ENCODE measurements at regions not wholly inside any gene's neighbourhood (a gene's known extent, or its start where the extent isn't known, plus 50 kb on each side); places are given as distances from the start of the nearest gene placed in this dataset.

- no peak for TF ChIP-seq CTCF (IDR thresholded peaks at IDR 0.05)
Measured at GRCh38 chr10:117462816-117463544, 79.6 kb upstream of the EMX2 start.

GRCh38 chr10:117462424-117462792 is 80.1 kb upstream of the EMX2 start:
- TF ChIP-seq CTCF (IDR thresholded peaks at IDR 0.05) = no peak

- TF ChIP-seq CTCF (IDR thresholded peaks at IDR 0.05) = no peak
Measured at GRCh38 chr10:117461766-117462423, 80.7 kb upstream of the EMX2 start.

GRCh38 chr10:117460846-117461765 is 81.4 kb upstream of the EMX2 start:
- TF ChIP-seq CTCF (IDR thresholded peaks at IDR 0.05) = no peak

- no peak for TF ChIP-seq CTCF (IDR thresholded peaks at IDR 0.05)
Measured at GRCh38 chr10:117458571-117458970, 83.3 kb upstream of the PDZD8 start.

GRCh38 chr10:117457932-117458331 is 82.7 kb upstream of the PDZD8 start:
- TF ChIP-seq CTCF (IDR thresholded peaks at IDR 0.05) = no peak

GRCh38 chr10:117457071-117457810 is 82.0 kb upstream of the PDZD8 start:
- TF ChIP-seq CTCF (IDR thresholded peaks at IDR 0.05) = no peak

All from LNCAP (cell line).